Progenitor cell of endocrine pancreas (in vitro differentiated cells): ENCODE measurements at regions not wholly inside any gene's neighbourhood (a gene's known extent, or its start where the extent isn't known, plus 50 kb on each side); places are given as distances from the start of the nearest gene placed in this dataset.

ENCODE experiments used
- DNase-seq: peaks from one replicate; pipeline ENCODE4 v3.0.0; 2021; ENCODE audit warnings: low spot score; ENCODE audit not compliant: unreplicated experiment
- H3K27ac Mint-ChIP-seq: 2 replicates; pipeline ENCODE4 v1.8.0; 2021; ENCODE audit warnings: mild to moderate bottlenecking, moderate library complexity, mixed read lengths
- H3K27me3 Mint-ChIP-seq: 2 replicates; pipeline ENCODE4 v1.8.0; 2021; ENCODE audit warnings: mixed read lengths
- H3K36me3 Mint-ChIP-seq: 2 replicates; pipeline ENCODE4 v1.8.0; 2022; ENCODE audit warnings: mixed read lengths; ENCODE audit not compliant: insufficient read depth
- H3K4me1 Mint-ChIP-seq: 2 replicates; pipeline ENCODE4 v1.8.0; 2021; ENCODE audit warnings: low read depth, mixed read lengths
- H3K4me3 Mint-ChIP-seq: 2 replicates; pipeline ENCODE4 v1.8.0; 2021; ENCODE audit warnings: low read depth, mild to moderate bottlenecking, moderate library complexity, mixed read lengths
- H3K9me3 Mint-ChIP-seq: 2 replicates; pipeline ENCODE4 v1.8.0; 2021; ENCODE audit warnings: low read depth, mixed read lengths
- CTCF ChIP-seq: fragments of 200-600 bp; sonication (generic); IDR thresholded peaks from one replicate; pipeline ENCODE4 v1.5.0; 2021; ENCODE audit warnings: antibody characterized with exemption, mild to moderate bottlenecking; ENCODE audit not compliant: unreplicated experiment

DNA sequence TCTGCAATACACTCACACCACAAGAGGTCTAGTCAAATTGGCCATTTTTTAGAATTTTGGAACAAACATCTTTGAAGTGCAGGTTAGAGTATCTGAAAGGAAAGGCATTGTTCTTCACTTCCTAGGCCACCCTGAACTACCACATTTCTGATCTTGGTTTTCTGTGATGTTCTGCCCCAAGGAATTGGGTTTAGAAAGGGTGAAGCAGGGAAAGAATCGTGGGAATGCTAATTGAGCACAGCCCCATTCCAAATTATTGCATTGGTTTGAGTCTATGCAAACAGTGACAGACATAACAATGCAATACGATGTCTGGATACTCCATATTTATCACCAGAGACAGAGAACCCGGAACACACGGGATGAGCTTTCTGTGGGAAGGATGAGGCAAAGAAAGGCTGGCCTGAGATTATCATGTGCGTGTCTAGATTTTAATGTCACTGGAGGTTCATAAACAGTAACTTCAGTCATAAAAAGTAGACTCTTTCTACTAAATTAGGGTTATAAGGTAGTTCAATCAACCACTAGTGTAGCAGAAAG lies 195.3 kb upstream of the BLID start:
- no peak for TF ChIP-seq CTCF
- Mint-ChIP-seq H3K9me3 (no peaks in the 10 kb centered on the region), H3K4me1 (no peaks in the 10 kb centered on the region), H3K36me3 (no peaks in the 10 kb centered on the region), H3K4me3 (no peak overlapping the region), H3K27ac (no peak overlapping the region), H3K27me3 (peaks cover 39% of the 10 kb centered on the region)
- DNase-seq: no peak

DNA sequence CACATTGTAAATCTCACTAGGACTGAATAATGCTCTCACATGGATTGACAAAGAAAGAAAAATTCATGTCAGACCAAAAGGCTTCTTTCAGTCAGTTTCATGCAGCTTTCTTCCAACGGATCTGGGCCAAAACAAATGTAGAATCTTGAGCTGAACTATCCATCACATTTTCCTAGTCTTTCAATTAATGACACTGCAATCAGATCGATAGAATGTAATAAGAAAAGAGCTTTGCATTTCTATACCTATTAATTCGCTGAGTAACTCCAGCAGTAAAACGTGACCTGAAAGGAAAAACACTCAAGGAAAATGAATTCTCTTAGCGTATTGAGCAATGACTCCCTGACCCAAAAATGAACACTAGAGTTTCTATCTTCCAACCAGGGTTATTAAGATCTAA lies 194.8 kb upstream of the BLID start:
- Mint-ChIP-seq H3K4me3 (no peak overlapping the region), H3K9me3 (no peaks in the 10 kb centered on the region), H3K27ac (no peak overlapping the region), H3K36me3 (no peaks in the 10 kb centered on the region), H3K4me1 (no peaks in the 10 kb centered on the region), H3K27me3 (peaks cover 41% of the 10 kb centered on the region)
- no peak for TF ChIP-seq CTCF
- no peak for DNase-seq

GRCh38 chr11:122309262-122309925 lies 193.4 kb upstream of the BLID start:
- TF ChIP-seq CTCF: no peak
- Mint-ChIP-seq H3K27ac (no peak overlapping the region), H3K27me3 (peaks cover 52% of the 10 kb centered on the region), H3K9me3 (no peaks in the 10 kb centered on the region), H3K4me3 (no peak overlapping the region), H3K36me3 (no peaks in the 10 kb centered on the region), H3K4me1 (no peaks in the 10 kb centered on the region)
- DNase-seq: no peak

DNA sequence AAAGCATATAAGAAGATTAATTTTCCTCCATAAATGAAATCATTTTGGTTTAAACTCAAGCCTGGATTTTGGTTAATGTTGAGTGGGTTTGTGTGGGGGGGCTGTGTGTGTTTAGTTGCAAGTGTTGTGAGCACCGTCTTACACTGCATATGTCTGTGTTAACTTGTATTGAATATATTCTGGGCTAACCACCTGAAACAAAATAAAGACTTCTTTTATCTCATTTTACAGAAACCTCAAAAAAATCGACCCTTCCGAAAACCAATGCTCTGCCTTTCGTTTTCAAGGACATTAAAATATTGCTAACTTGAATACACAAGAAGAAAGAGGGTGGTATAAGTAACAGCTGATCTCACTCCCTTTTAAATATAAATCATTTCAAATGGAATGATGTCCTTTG lies 192.2 kb upstream of the BLID start:
- Mint-ChIP-seq H3K4me1 (no peaks in the 10 kb centered on the region), H3K27ac (no peak overlapping the region), H3K27me3 (peaks cover 52% of the 10 kb centered on the region), H3K4me3 (no peak overlapping the region), H3K9me3 (no peaks in the 10 kb centered on the region), H3K36me3 (no peaks in the 10 kb centered on the region)
- no peak for TF ChIP-seq CTCF
- no peak for DNase-seq

DNA sequence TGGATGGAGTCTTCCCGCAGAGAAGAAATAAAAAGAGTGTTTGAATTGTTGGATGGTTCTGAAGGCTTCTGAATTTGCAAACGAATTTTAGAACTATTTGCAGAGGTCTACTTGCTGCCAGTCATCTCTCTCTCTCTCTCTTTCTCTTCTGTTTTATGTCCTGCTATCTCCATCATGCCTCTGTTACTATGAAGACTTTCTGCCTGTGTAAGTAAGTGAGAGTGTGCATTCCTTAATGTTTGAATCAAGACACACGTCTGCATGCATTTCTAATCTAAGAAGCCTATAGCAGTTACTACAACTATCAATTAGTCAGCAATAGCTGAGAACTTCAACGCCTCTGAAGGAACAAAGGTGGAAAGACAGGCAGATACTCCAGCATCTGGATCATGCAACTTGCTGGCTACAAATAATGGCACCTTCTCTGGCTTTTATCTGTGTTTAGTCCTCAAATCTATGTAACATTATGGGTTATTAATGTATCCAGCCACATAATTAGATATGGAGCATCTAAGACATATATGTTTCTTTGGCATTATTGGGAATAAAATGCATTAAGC lies 191.5 kb upstream of the BLID start:
- no peak for TF ChIP-seq CTCF
- no peak overlapping the region for H3K4me3 Mint-ChIP-seq
- no peaks in the 10 kb centered on the region for H3K4me1 Mint-ChIP-seq

More for the DNA sequence above, 191.5 kb upstream of the BLID start:
- Mint-ChIP-seq H3K9me3 (no peaks in the 10 kb centered on the region), H3K27ac (no peak overlapping the region), H3K36me3 (no peaks in the 10 kb centered on the region), H3K27me3 (peaks cover 52% of the 10 kb centered on the region)
- DNase-seq: no peak
